Suprapubic skin (tissue), 3 donors: ENCODE measurements at regions not wholly inside any gene's neighbourhood (a gene's known extent, or its start where the extent isn't known, plus 50 kb on each side); places are given as distances from the start of the nearest gene placed in this dataset.

ENCODE experiments used
- CTCF ChIP-seq, 2 donors: fragments of 200-600 bp in 1 of 2; fragments of 450-650 bp in 1 of 2; sonication (generic) in 1 of 2; IDR thresholded peaks; one replicate each; pipeline ENCODE4 v1.5.1; 2016 to 2019; ENCODE audit warnings: antibody characterized with exemption in 2 of 2, mild to moderate bottlenecking in 1 of 2, moderate library complexity in 1 of 2
- POLR2A ChIP-seq, 2 donors: fragments of 450-650 bp; IDR thresholded peaks; one replicate each; pipeline ENCODE4 v1.6.1; 2017; ENCODE audit warnings: antibody characterized with exemption in 2 of 2, mild to moderate bottlenecking in 2 of 2, moderate library complexity in 2 of 2

- TF ChIP-seq CTCF (IDR thresholded peaks at IDR 0.05) (no peak), POLR2A (IDR thresholded peaks at IDR 0.05) (no peak)
Observed at GRCh38 chr20:11328839-11329238, 588.9 kb upstream of the BTBD3 start.
